GM10266 (cell line): ENCODE measurements at regions not wholly inside any gene's neighbourhood (a gene's known extent, or its start where the extent isn't known, plus 50 kb on each side); places are given as distances from the start of the nearest gene placed in this dataset.

Source experiments
- DNase-seq: peaks from one replicate; pipeline ENCODE4 v3.0.0; 2012; ENCODE audit errors: extremely low spot score
- CTCF ChIP-seq: IDR thresholded peaks from 2 replicates; pipeline ENCODE4 v1.5.1; 2012; ENCODE audit warnings: mild to moderate bottlenecking, low read depth; ENCODE audit not compliant: control insufficient read depth, insufficient read depth; ENCODE audit errors: missing control alignments

- DNase-seq, result no peak
Measured at GRCh38 chr7:109354000-109354399, 784.3 kb downstream of the DNAJB9 start.

GRCh38 chr7:109354552-109354951 lies 784.9 kb downstream of the DNAJB9 start:
- TF ChIP-seq CTCF, result no peak

More at GRCh38 chr7:109354000-109354399, 784.3 kb downstream of the DNAJB9 start:
- TF ChIP-seq CTCF, result no peak

GRCh38 chr7:109375823-109376222 lies 806.1 kb downstream of the DNAJB9 start:
- no peak for DNase-seq
- TF ChIP-seq CTCF, result no peak

More at GRCh38 chr7:109354552-109354951, 784.9 kb downstream of the DNAJB9 start:
- no peak for DNase-seq

- DNase-seq, result no peak
- no peak for TF ChIP-seq CTCF
Measured at GRCh38 chr7:109376576-109376975, 806.9 kb downstream of the DNAJB9 start.

- no peak for DNase-seq
- TF ChIP-seq CTCF, result no peak
Measured at GRCh38 chr7:109377076-109377884, 807.6 kb downstream of the DNAJB9 start.

GRCh38 chr7:109386959-109387358 lies 817.3 kb downstream of the DNAJB9 start:
- TF ChIP-seq CTCF, result no peak

GRCh38 chr7:109387530-109387929 lies 817.9 kb downstream of the DNAJB9 start:
- no peak for TF ChIP-seq CTCF
- DNase-seq, result no peak

More at GRCh38 chr7:109386959-109387358, 817.3 kb downstream of the DNAJB9 start:
- DNase-seq, result no peak
